Smooth muscle cell (in vitro differentiated cells): ENCODE measurements at regions not wholly inside any gene's neighbourhood (a gene's known extent, or its start where the extent isn't known, plus 50 kb on each side); places are given as distances from the start of the nearest gene placed in this dataset.

Experiments
- DNase-seq: peaks from one replicate; lab custom pipeline; 2025; ENCODE audit not compliant: unreplicated experiment; lab: John Stamatoyannopoulos, UW
- H2AFZ ChIP-seq: fragments of 200-600 bp; sonication (generic); 2 replicates; pipeline ENCODE4 v1.6.0; 2016; ENCODE audit warnings: antibody characterized with exemption, low read depth, mild to moderate bottlenecking
- H3F3A ChIP-seq: fragments of 200-600 bp; sonication (generic); 2 replicates; pipeline ENCODE4 v1.6.0; 2017; ENCODE audit warnings: antibody characterized with exemption, low read depth
- H3K27ac ChIP-seq: fragments of 200-600 bp; sonication (generic); 2 replicates; pipeline ENCODE4 v1.5.1; 2016; ENCODE audit warnings: low read depth, mild to moderate bottlenecking
- H3K27me3 ChIP-seq: fragments of 200-600 bp; sonication (generic); 2 replicates; pipeline ENCODE4 v1.6.1; 2016; ENCODE audit warnings: low read depth, mild to moderate bottlenecking
- H3K36me3 ChIP-seq: fragments of 200-600 bp; sonication (generic); 2 replicates; pipeline ENCODE4 v1.5.1; 2016; ENCODE audit warnings: low read depth
- H3K4me1 ChIP-seq: fragments of 200-600 bp; sonication (generic); 2 replicates; pipeline ENCODE4 v1.5.1; 2016; ENCODE audit warnings: low read depth
- H3K4me2 ChIP-seq: fragments of 200-600 bp; sonication (generic); 2 replicates; pipeline ENCODE4 v1.6.0; 2016; ENCODE audit warnings: mild to moderate bottlenecking
- H3K4me3 ChIP-seq: fragments of 200-600 bp; sonication (generic); 2 replicates; pipeline ENCODE4 v1.5.1; 2016; ENCODE audit warnings: mild to moderate bottlenecking
- H3K79me2 ChIP-seq: fragments of 200-600 bp; sonication (generic); 2 replicates; pipeline ENCODE4 v1.6.0; 2016; ENCODE audit warnings: low read depth, mild to moderate bottlenecking
- H3K9ac ChIP-seq: fragments of 200-600 bp; sonication (generic); 2 replicates; pipeline ENCODE4 v1.6.0; 2016; ENCODE audit warnings: low read depth
- H3K9me3 ChIP-seq: fragments of 200-600 bp; sonication (generic); replicated peaks from 2 replicates; pipeline ENCODE4 v1.5.1; 2016; ENCODE audit warnings: low read depth
- H4K20me1 ChIP-seq: fragments of 200-600 bp; sonication (generic); 2 replicates; pipeline ENCODE4 v1.6.0; 2016; ENCODE audit warnings: low read depth
- WGBS: methylation state at CpG from one replicate; pipeline ENCODE4 v1.1.7; 2016; ENCODE audit warnings: low lambda C conversion rate; 5-methylcytosine and 5-hydroxymethylcytosine counted together
- TF ChIP-seq, protein P1 (sequence below): fragments of 200-600 bp; sonication (generic); IDR thresholded peaks from 2 replicates; pipeline ENCODE4 v1.5.1; 2017; ENCODE audit warnings: borderline replicate concordance, mild to moderate bottlenecking, antibody characterized with exemption; ENCODE audit not compliant: insufficient read depth, poor library complexity, severe bottlenecking

DNA sequence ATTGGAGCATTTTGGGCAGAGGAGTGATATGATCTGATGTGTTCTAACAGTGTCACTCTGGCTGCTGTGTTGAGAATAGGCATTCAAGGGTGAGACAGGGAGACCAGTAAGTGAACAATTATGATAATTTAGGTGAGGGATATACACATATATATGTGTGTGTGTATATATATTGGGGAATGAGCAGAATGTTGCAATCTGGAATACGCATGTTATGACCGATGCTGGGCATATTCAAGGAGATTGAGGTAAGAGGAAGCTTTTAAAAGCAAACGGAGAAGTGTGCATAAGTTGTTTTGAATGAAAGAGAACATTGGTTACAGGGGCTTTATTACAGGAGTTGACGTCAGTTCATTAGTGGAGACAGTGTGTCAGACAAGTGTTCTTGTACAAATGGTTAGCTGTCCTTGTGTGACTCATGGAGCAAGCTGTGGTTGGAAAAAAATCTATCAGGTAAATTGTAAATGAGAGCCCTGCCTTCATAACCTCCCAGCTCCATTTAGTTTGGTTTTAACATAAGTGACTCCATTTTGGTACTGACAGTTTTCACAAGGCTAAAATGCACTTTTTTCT is 442.5 kb upstream of the LCORL start:
- Histone ChIP-seq H3K4me2 (no peak overlapping the region), H3K9ac (no peak overlapping the region), H2AFZ (no peak overlapping the region), H3K4me3 (no peak overlapping the region), H3K79me2 (no peaks in the 10 kb centered on the region), H3K27me3 (no peaks in the 10 kb centered on the region), H3K36me3 (no peaks in the 10 kb centered on the region), H4K20me1 (no peaks in the 10 kb centered on the region), H3F3A (no peaks in the 10 kb centered on the region), H3K9me3 (no peaks in the 10 kb centered on the region), H3K4me1 (no peaks in the 10 kb centered on the region), H3K27ac (no peak overlapping the region)
- TF ChIP-seq, protein P1, sequence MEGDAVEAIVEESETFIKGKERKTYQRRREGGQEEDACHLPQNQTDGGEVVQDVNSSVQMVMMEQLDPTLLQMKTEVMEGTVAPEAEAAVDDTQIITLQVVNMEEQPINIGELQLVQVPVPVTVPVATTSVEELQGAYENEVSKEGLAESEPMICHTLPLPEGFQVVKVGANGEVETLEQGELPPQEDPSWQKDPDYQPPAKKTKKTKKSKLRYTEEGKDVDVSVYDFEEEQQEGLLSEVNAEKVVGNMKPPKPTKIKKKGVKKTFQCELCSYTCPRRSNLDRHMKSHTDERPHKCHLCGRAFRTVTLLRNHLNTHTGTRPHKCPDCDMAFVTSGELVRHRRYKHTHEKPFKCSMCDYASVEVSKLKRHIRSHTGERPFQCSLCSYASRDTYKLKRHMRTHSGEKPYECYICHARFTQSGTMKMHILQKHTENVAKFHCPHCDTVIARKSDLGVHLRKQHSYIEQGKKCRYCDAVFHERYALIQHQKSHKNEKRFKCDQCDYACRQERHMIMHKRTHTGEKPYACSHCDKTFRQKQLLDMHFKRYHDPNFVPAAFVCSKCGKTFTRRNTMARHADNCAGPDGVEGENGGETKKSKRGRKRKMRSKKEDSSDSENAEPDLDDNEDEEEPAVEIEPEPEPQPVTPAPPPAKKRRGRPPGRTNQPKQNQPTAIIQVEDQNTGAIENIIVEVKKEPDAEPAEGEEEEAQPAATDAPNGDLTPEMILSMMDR, result no peak
- WGBS, result 36% methylated on average over 4 of the region's 4 CpGs
- DNase-seq, result no peak

- WGBS, result 83% methylated on average over 3 of the region's 3 CpGs
Observed at GRCh38 chr4:18458465-18458864, 436.9 kb upstream of the LCORL start.

GRCh38 chr4:18454349-18454748 is 432.8 kb upstream of the LCORL start:
- WGBS, result 81% methylated on average over 3 of the region's 3 CpGs
- H4K20me1 ChIP-seq, result no peaks in the 10 kb centered on the region
- no peaks in the 10 kb centered on the region for H3K4me1 ChIP-seq
- no peak overlapping the region for H3K4me3 ChIP-seq
- no peak for DNase-seq
- H2AFZ ChIP-seq, result no peak overlapping the region
- H3K36me3 ChIP-seq, result no peaks in the 10 kb centered on the region
- no peaks in the 10 kb centered on the region for H3K27me3 ChIP-seq
- no peak overlapping the region for H3K27ac ChIP-seq
- TF ChIP-seq, protein P1, result no peak
- no peak overlapping the region for H3K4me2 ChIP-seq
- no peaks in the 10 kb centered on the region for H3K79me2 ChIP-seq
- H3K9ac ChIP-seq, result no peak overlapping the region
- no peaks in the 10 kb centered on the region for H3K9me3 ChIP-seq
- H3F3A ChIP-seq, result no peaks in the 10 kb centered on the region

More at GRCh38 chr4:18458465-18458864, 436.9 kb upstream of the LCORL start:
- H2AFZ ChIP-seq, result no peak overlapping the region
- H4K20me1 ChIP-seq, result no peaks in the 10 kb centered on the region
- no peaks in the 10 kb centered on the region for H3F3A ChIP-seq
- DNase-seq, result no peak
- H3K4me3 ChIP-seq, result no peak overlapping the region
- no peaks in the 10 kb centered on the region for H3K27me3 ChIP-seq
- H3K9me3 ChIP-seq, result no peaks in the 10 kb centered on the region
- no peaks in the 10 kb centered on the region for H3K79me2 ChIP-seq
- no peak overlapping the region for H3K27ac ChIP-seq
- H3K36me3 ChIP-seq, result no peaks in the 10 kb centered on the region
- no peaks in the 10 kb centered on the region for H3K4me1 ChIP-seq
- H3K9ac ChIP-seq, result no peak overlapping the region
- H3K4me2 ChIP-seq, result no peak overlapping the region
- TF ChIP-seq, protein P1, result no peak

- no peak overlapping the region for H2AFZ ChIP-seq
- no peaks in the 10 kb centered on the region for H3K36me3 ChIP-seq
- H3K4me1 ChIP-seq, result no peaks in the 10 kb centered on the region
- no peak overlapping the region for H3K9ac ChIP-seq
- H3K9me3 ChIP-seq, result peaks cover 3% of the 10 kb centered on the region
- H3K79me2 ChIP-seq, result no peaks in the 10 kb centered on the region
- 84% methylated on average over 4 of the region's 4 CpGs for WGBS
- no peak overlapping the region for H3K4me2 ChIP-seq
- no peaks in the 10 kb centered on the region for H4K20me1 ChIP-seq
- H3F3A ChIP-seq, result no peaks in the 10 kb centered on the region
- no peak overlapping the region for H3K27ac ChIP-seq
- DNase-seq, result no peak
- no peaks in the 10 kb centered on the region for H3K27me3 ChIP-seq
- TF ChIP-seq, protein P1, result no peak
- no peak overlapping the region for H3K4me3 ChIP-seq
Observed at GRCh38 chr4:18445110-18445509, 423.6 kb upstream of the LCORL start.
